Ectodermal cell (in vitro differentiated cells): ENCODE measurements at regions not wholly inside any gene's neighbourhood (a gene's known extent, or its start where the extent isn't known, plus 50 kb on each side); places are given as distances from the start of the nearest gene placed in this dataset.

Experiments
- H3K27ac ChIP-seq: 2 replicates; pipeline ENCODE4 v1.7.0; 2013; ENCODE audit warnings: mild to moderate bottlenecking, low read depth, low read length; ENCODE audit not compliant: insufficient read depth, poor library complexity, severe bottlenecking
- H3K27me3 ChIP-seq: 2 replicates; pipeline ENCODE4 v1.7.0; 2013; ENCODE audit warnings: mild to moderate bottlenecking, low read length; ENCODE audit not compliant: insufficient read depth, control insufficient read depth, poor library complexity, severe bottlenecking
- H3K36me3 ChIP-seq: one replicate; pipeline ENCODE4 v1.7.0; 2013; ENCODE audit warnings: low read length; ENCODE audit not compliant: control insufficient read depth, insufficient read depth
- H3K4me1 ChIP-seq: one replicate; pipeline ENCODE4 v1.7.0; 2013; ENCODE audit warnings: low read length; ENCODE audit not compliant: control insufficient read depth, insufficient read depth
- H3K4me3 ChIP-seq: 2 replicates; pipeline ENCODE4 v1.7.0; 2013; ENCODE audit warnings: low read depth, low read length, control low read depth; ENCODE audit not compliant: insufficient read depth
- H3K9me3 ChIP-seq: 2 replicates; pipeline ENCODE4 v1.7.0; 2013; ENCODE audit warnings: mild to moderate bottlenecking, low read length, moderate library complexity; ENCODE audit not compliant: control insufficient read depth
- WGBS, 2 experiments: methylation state at CpG; one replicate each; pipeline ENCODE4 v1.1.7; 2013; ENCODE audit warnings: missing lambda C conversion rate in 2 of 2; 5-methylcytosine and 5-hydroxymethylcytosine counted together

GRCh38 chr14:50058113-50058512 is 58.3 kb downstream of the VCPKMT start:
- Histone ChIP-seq H3K27me3 (no peaks in the 10 kb centered on the region), H3K4me1 (peaks cover 3% of the 10 kb centered on the region), H3K9me3 (no peaks in the 10 kb centered on the region), H3K4me3 (no peak overlapping the region), H3K27ac (no peak overlapping the region), H3K36me3 (no peaks in the 10 kb centered on the region)
- WGBS, 2 experiments, result 96% methylated on average over 1 of the region's 1 CpG
